Lower leg skin (tissue), 4 donors: ENCODE measurements at regions not wholly inside any gene's neighbourhood (a gene's known extent, or its start where the extent isn't known, plus 50 kb on each side); places are given as distances from the start of the nearest gene placed in this dataset.

Experiments used
- DNase-seq, 2 donors: peaks; one replicate each; pipeline ENCODE4 v3.0.0-alpha.2; 2019; ENCODE audit warnings: low spot score in 2 of 2
- H3K4me3 ChIP-seq: fragments of 200-600 bp; sonication (generic); 2 replicates; pipeline ENCODE4 v1.5.1; 2017; ENCODE audit warnings: mild to moderate bottlenecking, low read depth; ENCODE audit not compliant: poor library complexity, severe bottlenecking
- POLR2A ChIP-seq, 2 donors: fragments of 450-650 bp; IDR thresholded peaks; one replicate each; pipeline ENCODE4 v1.6.1; 2016 to 2017; ENCODE audit warnings: antibody characterized with exemption in 2 of 2, mild to moderate bottlenecking in 1 of 2, moderate library complexity in 1 of 2
- WGBS, 2 donors: methylation state at CpG; one replicate each; pipeline ENCODE4 v1.1.5; 2018; 5-methylcytosine and 5-hydroxymethylcytosine counted together
- intact Hi-C: fragments of 100-400 bp; cut with DNase I; formaldehyde crosslinking; loops from one replicate; pipeline ENCODE4 v1.15.0; 2023; ENCODE audit warnings: low total_unique reads
- TF ChIP-seq, protein P1 (sequence below), 3 donors: fragments of 450-650 bp; IDR thresholded peaks; one replicate each; pipeline ENCODE4 v1.5.1; 2016; ENCODE audit warnings: antibody characterized with exemption in 3 of 3, mild to moderate bottlenecking in 3 of 3, moderate library complexity in 2 of 3

DNA sequence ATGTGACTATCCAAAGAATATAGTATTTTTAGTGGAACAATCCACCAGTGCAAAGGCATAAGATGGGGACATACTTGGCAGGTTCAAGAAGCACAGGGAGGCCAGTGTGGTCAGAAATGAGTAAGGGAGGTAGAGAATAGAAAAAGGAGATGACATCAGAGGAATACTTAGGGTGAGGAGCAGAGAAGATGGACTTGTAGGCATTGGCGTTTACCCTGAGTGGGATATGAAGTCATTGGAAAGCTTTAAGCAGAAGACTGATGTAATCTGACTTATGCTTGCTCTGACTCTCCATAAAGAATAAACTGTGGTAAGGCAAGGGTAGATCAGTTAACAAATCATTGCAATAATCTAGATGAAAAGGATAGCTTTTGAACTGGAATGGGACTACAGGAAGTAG, 228.7 kb downstream of the GJA1 start:
- TF ChIP-seq, protein P1, sequence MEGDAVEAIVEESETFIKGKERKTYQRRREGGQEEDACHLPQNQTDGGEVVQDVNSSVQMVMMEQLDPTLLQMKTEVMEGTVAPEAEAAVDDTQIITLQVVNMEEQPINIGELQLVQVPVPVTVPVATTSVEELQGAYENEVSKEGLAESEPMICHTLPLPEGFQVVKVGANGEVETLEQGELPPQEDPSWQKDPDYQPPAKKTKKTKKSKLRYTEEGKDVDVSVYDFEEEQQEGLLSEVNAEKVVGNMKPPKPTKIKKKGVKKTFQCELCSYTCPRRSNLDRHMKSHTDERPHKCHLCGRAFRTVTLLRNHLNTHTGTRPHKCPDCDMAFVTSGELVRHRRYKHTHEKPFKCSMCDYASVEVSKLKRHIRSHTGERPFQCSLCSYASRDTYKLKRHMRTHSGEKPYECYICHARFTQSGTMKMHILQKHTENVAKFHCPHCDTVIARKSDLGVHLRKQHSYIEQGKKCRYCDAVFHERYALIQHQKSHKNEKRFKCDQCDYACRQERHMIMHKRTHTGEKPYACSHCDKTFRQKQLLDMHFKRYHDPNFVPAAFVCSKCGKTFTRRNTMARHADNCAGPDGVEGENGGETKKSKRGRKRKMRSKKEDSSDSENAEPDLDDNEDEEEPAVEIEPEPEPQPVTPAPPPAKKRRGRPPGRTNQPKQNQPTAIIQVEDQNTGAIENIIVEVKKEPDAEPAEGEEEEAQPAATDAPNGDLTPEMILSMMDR (IDR thresholded peaks at IDR 0.05) = no peak
- TF ChIP-seq POLR2A (IDR thresholded peaks at IDR 0.05) = no peak
- intact Hi-C loops = no loop called here
- H3K4me3 ChIP-seq = no peak overlapping the region
- WGBS, 2 donors = 78 to 100% methylated on average over 1 of the region's 1 CpG
- DNase-seq = no peak

DNA sequence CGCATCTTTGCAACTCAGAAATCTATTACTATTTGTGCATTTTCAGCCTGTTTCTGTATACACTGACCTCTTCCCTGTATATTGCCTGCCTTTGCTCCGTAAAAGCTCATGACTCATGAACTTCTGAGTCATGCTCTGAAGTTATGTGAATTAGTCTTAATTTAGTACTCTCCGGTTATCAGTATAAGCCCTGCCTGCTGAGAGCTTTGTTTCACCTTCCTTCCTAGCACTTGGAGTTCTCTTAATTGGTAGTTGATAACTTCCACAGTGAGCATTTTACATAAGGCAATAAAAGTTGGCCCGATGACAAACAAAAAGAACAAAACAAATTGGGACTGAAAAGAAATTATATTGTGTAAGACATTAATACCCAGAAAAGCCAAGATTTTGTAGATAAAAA, 231.4 kb downstream of the GJA1 start:
- TF ChIP-seq, protein P1 (IDR thresholded peaks at IDR 0.05) = no peak
- no peak for TF ChIP-seq POLR2A (IDR thresholded peaks at IDR 0.05)
- H3K4me3 ChIP-seq = no peak overlapping the region
- DNase-seq = no peak
- WGBS, 2 donors = 39 to 47% methylated on average over 4 of the region's 4 CpGs
- intact Hi-C loops = no loop called here

DNA sequence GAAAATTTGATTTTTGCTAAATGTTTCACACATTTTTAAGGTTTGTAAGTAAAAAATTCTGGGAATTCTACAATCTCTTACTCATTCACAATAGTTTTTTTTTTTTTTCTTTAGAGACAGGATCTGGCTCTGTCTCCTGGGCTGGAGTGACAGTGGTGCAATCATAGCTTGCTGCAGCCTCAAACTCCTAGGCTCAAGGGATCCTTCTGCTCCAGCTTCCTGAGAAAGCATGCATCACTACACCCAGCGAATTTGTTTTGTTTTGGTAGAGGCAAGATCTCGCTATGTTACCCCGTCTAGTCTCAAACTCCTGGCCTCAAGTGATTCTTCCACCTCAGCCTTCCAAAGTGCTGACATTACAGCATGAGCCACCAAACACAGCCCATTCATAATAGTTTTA, 232.8 kb downstream of the GJA1 start:
- WGBS, 2 donors = 68 to 85% methylated on average over 3 of the region's 3 CpGs
- DNase-seq = no peak
- TF ChIP-seq, protein P1 (IDR thresholded peaks at IDR 0.05) = no peak
- TF ChIP-seq POLR2A (IDR thresholded peaks at IDR 0.05) = no peak
- H3K4me3 ChIP-seq = no peak overlapping the region
- intact Hi-C loops = no loop called here

DNA sequence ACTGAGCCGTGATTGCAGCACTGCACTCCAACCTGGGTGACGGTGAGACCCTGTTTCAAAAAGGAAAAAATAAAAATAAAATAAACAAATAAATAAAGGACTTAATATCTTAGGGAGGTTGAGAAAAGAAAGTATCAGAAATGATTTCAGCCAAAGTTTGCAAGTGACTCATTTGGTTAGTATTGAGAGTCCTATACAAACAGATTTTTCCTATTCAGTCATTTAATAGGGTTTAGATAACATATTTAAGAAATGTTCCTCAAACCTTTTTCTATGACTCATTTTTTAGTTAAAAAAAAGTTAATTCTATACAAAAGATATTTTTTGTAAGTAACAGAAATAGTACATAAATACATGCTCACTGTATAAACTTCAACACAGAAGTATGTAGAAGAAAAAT, 235.1 kb downstream of the GJA1 start:
- H3K4me3 ChIP-seq = no peak overlapping the region
- WGBS, 2 donors = 99 to 100% methylated on average over 2 of the region's 2 CpGs
- no peak for TF ChIP-seq POLR2A (IDR thresholded peaks at IDR 0.05)
- TF ChIP-seq, protein P1 (IDR thresholded peaks at IDR 0.05) = no peak
- intact Hi-C loops = no loop called here
- no peak for DNase-seq

DNA sequence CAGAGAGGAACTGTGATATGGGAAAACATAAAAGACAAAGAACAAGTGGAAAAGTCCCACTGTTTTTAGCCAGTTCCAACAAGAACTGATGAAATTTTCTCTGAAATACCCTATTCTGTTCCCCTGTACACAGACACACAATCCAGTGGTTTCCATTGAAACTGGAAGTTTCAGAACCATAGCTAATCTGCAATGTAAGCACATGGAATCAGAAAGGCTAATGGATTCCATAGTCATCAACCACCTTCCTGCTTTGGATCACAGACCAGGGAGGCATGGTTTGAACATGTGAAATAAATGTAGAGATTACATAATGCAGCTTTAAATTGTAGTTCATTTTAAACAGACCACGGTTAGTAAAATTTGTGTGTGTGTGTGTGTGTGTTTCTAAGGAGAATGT, 242.1 kb downstream of the GJA1 start:
- intact Hi-C loops = no loop called here
- TF ChIP-seq, protein P1 (IDR thresholded peaks at IDR 0.05) = no peak
- no peak for TF ChIP-seq POLR2A (IDR thresholded peaks at IDR 0.05)
- no peak overlapping the region for H3K4me3 ChIP-seq
- DNase-seq = no peak
- 60 to 64% methylated on average over 1 of the region's 1 CpG for WGBS, 2 donors

DNA sequence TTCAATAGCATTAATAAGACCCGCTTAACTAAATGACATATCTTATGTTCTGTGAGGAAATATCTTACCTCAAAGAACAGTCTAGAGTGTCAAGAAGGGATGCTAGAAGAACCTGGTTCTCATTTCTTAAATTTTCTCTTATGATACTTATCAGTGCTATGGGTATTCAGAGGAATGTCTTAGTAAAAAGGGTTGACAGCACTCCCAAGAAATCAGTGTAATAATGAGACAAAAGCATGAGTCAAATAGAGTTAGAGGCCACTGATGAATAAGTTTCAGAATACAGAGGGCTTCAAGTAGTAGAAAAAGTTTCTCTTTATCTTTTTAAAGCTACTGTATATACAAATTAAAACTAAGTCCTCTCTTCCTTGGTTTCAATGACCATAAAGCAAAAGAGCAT, 242.8 kb downstream of the GJA1 start:
- DNase-seq = no peak
- intact Hi-C loops = no loop called here
- H3K4me3 ChIP-seq = no peak overlapping the region
- WGBS, 2 donors = 92 to 93% methylated on average over 1 of the region's 1 CpG
- no peak for TF ChIP-seq POLR2A (IDR thresholded peaks at IDR 0.05)
- TF ChIP-seq, protein P1 (IDR thresholded peaks at IDR 0.05) = no peak
